ENCODE measurements at regions not wholly inside any gene's neighbourhood (a gene's known extent, or its start where the extent isn't known, plus 50 kb on each side); places are given as distances from the start of the nearest gene placed in this dataset.

DNA sequence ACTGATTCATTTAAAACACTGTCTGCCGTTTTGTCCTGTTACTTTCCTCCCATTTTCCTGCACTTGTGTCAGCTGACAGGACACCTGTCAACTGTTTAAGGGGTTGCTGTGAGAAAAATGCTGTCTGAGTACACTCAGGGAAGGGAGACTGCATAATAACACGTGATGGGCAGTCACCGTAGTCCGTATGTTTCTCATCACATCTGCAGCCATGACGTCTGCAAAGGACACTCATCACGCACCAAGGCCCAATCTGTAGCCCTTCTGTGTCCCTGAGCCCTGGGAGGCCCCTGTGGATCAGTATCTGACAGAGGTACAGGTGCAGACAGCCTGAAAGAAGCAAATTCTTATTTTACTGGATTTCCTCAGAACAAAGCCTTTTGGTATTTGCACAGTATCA is 396.3 kb downstream of the YTHDC2 start:
- H3K36me3 Mint-ChIP-seq, result no peaks in the 10 kb centered on the region
- no peak overlapping the region for H3K27ac Mint-ChIP-seq
- no peak for ATAC-seq
- H3K4me3 Mint-ChIP-seq, result no peak overlapping the region
- CTCF ChIA-PET, result no interaction called here
- H3K27me3 Mint-ChIP-seq, result no peaks in the 10 kb centered on the region
- no peak for DNase-seq
- H3K9me3 Mint-ChIP-seq (ENCODE audit: low read depth), result no peaks in the 10 kb centered on the region
- H3K4me1 Mint-ChIP-seq, result no peaks in the 10 kb centered on the region

DNA sequence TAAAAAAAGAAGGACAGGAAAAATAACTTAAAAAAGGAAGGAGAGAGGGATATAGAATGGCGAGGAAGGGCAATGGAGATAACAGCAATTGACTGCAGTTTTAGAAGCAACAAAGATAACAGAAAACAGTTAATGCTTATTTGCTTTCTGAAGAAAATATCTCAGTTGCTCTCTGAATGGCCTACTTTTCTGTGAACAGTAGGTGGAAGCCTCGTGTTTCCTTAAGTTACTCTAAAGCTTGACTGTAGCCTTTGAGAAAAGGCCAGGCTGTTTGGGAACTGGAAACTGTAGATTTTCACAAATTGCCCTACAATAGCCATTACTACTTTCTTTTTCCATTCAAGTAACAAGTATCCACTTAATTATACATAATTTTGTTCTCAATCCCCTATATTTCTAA is 404.5 kb downstream of the YTHDC2 start:
- CTCF ChIA-PET, result interaction anchor here (0.7 kb wide), 1 partner anchor 19 kb away, joined by 4 read pairs; no protein-coding TSS in a partner anchor
- H3K27ac Mint-ChIP-seq, result no peak overlapping the region
- H3K4me1 Mint-ChIP-seq, result no peaks in the 10 kb centered on the region
- no peak for ATAC-seq
- H3K36me3 Mint-ChIP-seq, result no peaks in the 10 kb centered on the region
- DNase-seq, result no peak
- H3K4me3 Mint-ChIP-seq, result no peak overlapping the region
- H3K27me3 Mint-ChIP-seq, result no peaks in the 10 kb centered on the region
- H3K9me3 Mint-ChIP-seq (ENCODE audit: low read depth), result peaks cover 2% of the 10 kb centered on the region

DNA sequence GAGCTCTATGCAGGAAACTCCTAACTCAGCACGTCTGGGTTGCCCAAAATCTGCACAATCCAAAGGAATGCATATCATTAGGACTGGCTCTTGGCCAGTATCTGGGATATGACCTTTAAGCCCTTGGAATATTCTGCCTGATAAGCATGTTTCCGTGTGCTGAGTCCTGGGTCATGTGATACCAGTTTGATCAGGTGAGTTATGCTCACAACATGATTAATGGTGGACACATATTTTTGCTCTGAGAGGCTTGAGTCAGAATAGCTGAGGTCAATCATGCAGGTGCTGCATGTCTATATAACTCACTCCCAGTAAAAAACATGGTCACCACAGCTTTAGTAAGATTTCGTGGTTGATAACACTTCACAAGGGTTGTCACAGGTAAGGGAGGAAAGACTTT is 408.8 kb downstream of the YTHDC2 start:
- H3K27me3 Mint-ChIP-seq, result no peaks in the 10 kb centered on the region
- no peak overlapping the region for H3K4me3 Mint-ChIP-seq
- peaks cover 2% of the 10 kb centered on the region for H3K9me3 Mint-ChIP-seq (ENCODE audit: low read depth)
- H3K27ac Mint-ChIP-seq, result no peak overlapping the region
- ATAC-seq, result no peak
- CTCF ChIA-PET, result no interaction called here
- no peak for DNase-seq
- H3K36me3 Mint-ChIP-seq, result no peaks in the 10 kb centered on the region
- no peaks in the 10 kb centered on the region for H3K4me1 Mint-ChIP-seq

- DNase-seq (no peak), ATAC-seq (no peak)
- Mint-ChIP-seq H3K4me3 (no peak overlapping the region), H3K4me1 (no peaks in the 10 kb centered on the region), H3K27me3 (no peaks in the 10 kb centered on the region), H3K36me3 (no peaks in the 10 kb centered on the region), H3K27ac (no peak overlapping the region), H3K9me3 (ENCODE audit: low read depth) (no peaks in the 10 kb centered on the region)
- CTCF ChIA-PET, result no interaction called here
Measured at GRCh38 chr5:113935453-113935852, 422.0 kb downstream of the YTHDC2 start.

DNA sequence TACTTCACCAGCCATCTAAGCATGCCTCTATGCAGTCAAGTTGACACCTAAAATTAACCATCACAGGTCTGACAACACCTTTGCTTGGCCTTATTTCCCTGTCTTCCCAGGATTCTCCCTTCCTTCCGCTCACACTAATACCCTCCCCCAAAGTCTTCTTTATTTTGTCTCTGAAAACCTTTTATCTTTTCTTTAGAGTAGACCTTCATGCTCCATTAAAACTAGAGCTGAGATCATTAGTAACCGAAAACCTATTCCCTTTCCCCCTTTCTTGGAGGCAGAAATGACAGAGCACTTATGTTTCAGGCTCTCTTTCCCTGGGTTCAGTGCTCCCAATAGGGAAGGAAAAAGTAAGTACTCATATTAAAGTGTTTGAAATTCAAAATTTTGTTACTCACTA is 423.8 kb downstream of the YTHDC2 start:
- no peaks in the 10 kb centered on the region for H3K4me1 Mint-ChIP-seq
- no peaks in the 10 kb centered on the region for H3K9me3 Mint-ChIP-seq (ENCODE audit: low read depth)
- H3K27ac Mint-ChIP-seq, result no peak overlapping the region
- CTCF ChIA-PET, result interaction anchor here (0.6 kb wide), 1 partner anchor 20 kb away, joined by 4 read pairs; no protein-coding TSS in a partner anchor
- H3K27me3 Mint-ChIP-seq, result no peaks in the 10 kb centered on the region
- H3K4me3 Mint-ChIP-seq, result no peak overlapping the region
- DNase-seq (no peak), ATAC-seq (no peak)
- H3K36me3 Mint-ChIP-seq, result no peaks in the 10 kb centered on the region

GRCh38 chr5:113939988-113940387 is 421.9 kb upstream of the KCNN2 start:
- ATAC-seq (no peak), DNase-seq (no peak)
- Mint-ChIP-seq H3K4me3 (no peak overlapping the region), H3K36me3 (no peaks in the 10 kb centered on the region), H3K4me1 (no peaks in the 10 kb centered on the region), H3K27me3 (no peaks in the 10 kb centered on the region), H3K27ac (no peak overlapping the region), H3K9me3 (ENCODE audit: low read depth) (no peaks in the 10 kb centered on the region)
- CTCF ChIA-PET, result no interaction called here

DNA sequence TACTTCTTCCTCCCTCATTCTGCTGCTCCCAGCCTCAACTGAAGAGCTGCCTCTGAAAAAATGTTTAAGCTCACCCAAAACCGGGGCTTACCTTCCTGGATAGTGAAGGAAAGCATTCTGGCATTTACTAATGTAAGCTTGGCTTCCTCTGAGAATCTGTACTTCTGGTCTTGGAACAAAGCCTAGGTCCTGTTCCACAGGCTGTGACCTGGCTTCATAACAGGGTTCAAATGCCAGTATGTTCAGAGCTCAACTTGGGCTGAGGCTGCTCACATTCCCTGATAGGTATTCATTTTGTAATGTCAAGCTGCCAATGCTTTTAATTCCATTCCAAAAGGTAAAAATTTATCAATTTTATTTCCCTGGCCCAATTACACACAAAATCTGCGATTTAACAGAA is 411.7 kb upstream of the KCNN2 start:
- no peak for DNase-seq
- Mint-ChIP-seq H3K4me1 (no peaks in the 10 kb centered on the region), H3K27me3 (no peaks in the 10 kb centered on the region), H3K9me3 (ENCODE audit: low read depth) (peaks cover 9% of the 10 kb centered on the region), H3K27ac (no peak overlapping the region), H3K36me3 (no peaks in the 10 kb centered on the region), H3K4me3 (no peak overlapping the region)
- CTCF ChIA-PET, result no interaction called here
- no peak for ATAC-seq

- H3K27me3 Mint-ChIP-seq, result no peaks in the 10 kb centered on the region
- H3K4me1 Mint-ChIP-seq, result no peaks in the 10 kb centered on the region
- DNase-seq (no peak), ATAC-seq (no peak)
- no peaks in the 10 kb centered on the region for H3K36me3 Mint-ChIP-seq
- no peak overlapping the region for H3K27ac Mint-ChIP-seq
- CTCF ChIA-PET, result no interaction called here
- peaks cover 7% of the 10 kb centered on the region for H3K9me3 Mint-ChIP-seq (ENCODE audit: low read depth)
- no peak overlapping the region for H3K4me3 Mint-ChIP-seq
Measured at GRCh38 chr5:113965225-113965624, 396.6 kb upstream of the KCNN2 start.

DNA sequence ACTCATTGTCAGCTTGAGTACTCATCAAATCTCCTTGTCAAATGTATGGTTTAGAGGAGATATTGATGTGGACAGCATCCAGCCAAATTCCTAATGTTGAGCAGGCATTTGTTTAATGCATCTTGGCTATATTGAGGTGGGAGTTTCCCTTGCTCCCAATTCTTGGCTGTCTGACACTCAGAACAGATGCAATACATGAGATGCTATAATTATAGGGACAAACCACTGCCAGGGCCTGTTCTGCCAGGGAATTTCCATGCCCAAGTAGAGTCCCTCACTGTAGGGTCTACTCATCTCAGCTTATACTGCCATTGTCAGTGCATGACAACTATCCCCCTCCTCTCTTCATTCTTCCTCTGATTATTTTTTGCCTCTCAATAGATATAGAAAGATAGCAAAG is 392.0 kb upstream of the KCNN2 start:
- no peak overlapping the region for H3K4me3 Mint-ChIP-seq
- H3K36me3 Mint-ChIP-seq, result no peaks in the 10 kb centered on the region
- H3K27ac Mint-ChIP-seq, result no peak overlapping the region
- H3K9me3 Mint-ChIP-seq (ENCODE audit: low read depth), result peaks cover 2% of the 10 kb centered on the region
- DNase-seq, result no peak
- H3K4me1 Mint-ChIP-seq, result no peaks in the 10 kb centered on the region
- H3K27me3 Mint-ChIP-seq, result no peaks in the 10 kb centered on the region
- CTCF ChIA-PET, result no interaction called here
- ATAC-seq, result no peak

- Mint-ChIP-seq H3K36me3 (no peaks in the 10 kb centered on the region), H3K4me3 (no peak overlapping the region), H3K9me3 (ENCODE audit: low read depth) (peaks cover 2% of the 10 kb centered on the region), H3K27me3 (no peaks in the 10 kb centered on the region), H3K4me1 (no peaks in the 10 kb centered on the region), H3K27ac (no peak overlapping the region)
- CTCF ChIA-PET, result no interaction called here
- ATAC-seq, result no peak
- DNase-seq, result no peak
Measured at GRCh38 chr5:113971454-113971853, 390.4 kb upstream of the KCNN2 start.

- H3K9me3 Mint-ChIP-seq (ENCODE audit: low read depth), result no peaks in the 10 kb centered on the region
- CTCF ChIA-PET, result interaction anchor here (0.6 kb wide), 1 partner anchor 132 kb away, joined by 4 read pairs; no protein-coding TSS in a partner anchor
- no peaks in the 10 kb centered on the region for H3K36me3 Mint-ChIP-seq
- no peaks in the 10 kb centered on the region for H3K27me3 Mint-ChIP-seq
- no peak overlapping the region for H3K27ac Mint-ChIP-seq
- no peak overlapping the region for H3K4me3 Mint-ChIP-seq
- DNase-seq, result no peak
- H3K4me1 Mint-ChIP-seq, result no peaks in the 10 kb centered on the region
- no peak for ATAC-seq
Measured at GRCh38 chr5:113974976-113975375, 386.9 kb upstream of the KCNN2 start.

DNA sequence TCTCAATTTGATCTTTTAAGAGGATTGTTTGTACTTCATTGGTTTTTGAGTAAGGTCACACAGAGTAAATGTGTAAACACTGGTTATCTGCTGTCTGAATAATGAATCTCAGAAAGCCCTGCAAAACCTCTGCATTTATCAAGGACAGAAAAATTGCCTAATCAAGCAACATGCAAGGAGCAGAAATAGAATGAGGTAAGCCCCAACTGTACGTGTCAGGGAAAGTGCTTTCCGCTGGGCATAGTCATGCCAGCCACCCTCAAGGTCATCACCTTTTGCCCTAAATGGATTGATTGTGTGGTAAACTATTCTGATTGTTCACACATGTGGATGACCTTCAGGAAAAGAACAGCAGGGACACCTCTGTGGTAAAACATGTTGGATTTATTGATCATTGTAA is 376.9 kb upstream of the KCNN2 start:
- no peaks in the 10 kb centered on the region for H3K27me3 Mint-ChIP-seq
- H3K9me3 Mint-ChIP-seq (ENCODE audit: low read depth), result no peaks in the 10 kb centered on the region
- no peak overlapping the region for H3K27ac Mint-ChIP-seq
- CTCF ChIA-PET, result no interaction called here
- H3K4me3 Mint-ChIP-seq, result no peak overlapping the region
- no peak for DNase-seq
- no peaks in the 10 kb centered on the region for H3K4me1 Mint-ChIP-seq
- no peak for ATAC-seq
- H3K36me3 Mint-ChIP-seq, result no peaks in the 10 kb centered on the region

- no peak overlapping the region for H3K27ac Mint-ChIP-seq
- H3K9me3 Mint-ChIP-seq (ENCODE audit: low read depth), result no peaks in the 10 kb centered on the region
- no peak overlapping the region for H3K4me3 Mint-ChIP-seq
- CTCF ChIA-PET, result no interaction called here
- ATAC-seq (no peak), DNase-seq (no peak)
- no peaks in the 10 kb centered on the region for H3K27me3 Mint-ChIP-seq
- H3K4me1 Mint-ChIP-seq, result no peaks in the 10 kb centered on the region
- no peaks in the 10 kb centered on the region for H3K36me3 Mint-ChIP-seq
Measured at GRCh38 chr5:113985505-113985904, 376.4 kb upstream of the KCNN2 start.

- no peak for ATAC-seq
- H3K27ac Mint-ChIP-seq, result no peak overlapping the region
- H3K36me3 Mint-ChIP-seq, result no peaks in the 10 kb centered on the region
Measured at GRCh38 chr5:113989278-113989912, 372.5 kb upstream of the KCNN2 start.

DNA sequence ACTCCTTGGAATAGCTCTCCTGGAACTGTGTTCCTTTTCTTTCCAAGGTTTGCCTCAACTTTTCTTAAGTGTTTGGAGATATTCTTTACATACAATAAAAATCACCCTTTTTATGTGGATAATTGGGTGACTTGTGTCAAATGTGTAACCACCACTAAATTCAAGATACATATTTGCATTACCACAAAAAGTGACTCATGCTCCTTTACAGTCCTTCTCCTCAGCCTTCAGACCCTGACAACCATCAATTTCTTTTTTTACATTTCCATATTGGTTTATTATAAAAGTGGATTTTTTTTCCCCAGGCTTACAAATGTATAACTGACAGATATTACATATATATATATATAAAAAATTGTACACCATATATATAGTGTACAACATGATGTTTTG is 372.0 kb upstream of the KCNN2 start:
- CTCF ChIA-PET, result no interaction called here
- H3K9me3 Mint-ChIP-seq (ENCODE audit: low read depth), result no peaks in the 10 kb centered on the region
- no peaks in the 10 kb centered on the region for H3K27me3 Mint-ChIP-seq
- ATAC-seq (no peak), DNase-seq (no peak)
- no peaks in the 10 kb centered on the region for H3K36me3 Mint-ChIP-seq
- H3K27ac Mint-ChIP-seq, result no peak overlapping the region
- H3K4me3 Mint-ChIP-seq, result no peak overlapping the region
- H3K4me1 Mint-ChIP-seq, result no peaks in the 10 kb centered on the region

More at GRCh38 chr5:113989278-113989912, 372.5 kb upstream of the KCNN2 start:
- DNase-seq, result no peak
- CTCF ChIA-PET, result no interaction called here
- H3K9me3 Mint-ChIP-seq (ENCODE audit: low read depth), result no peaks in the 10 kb centered on the region
- no peaks in the 10 kb centered on the region for H3K27me3 Mint-ChIP-seq
- no peaks in the 10 kb centered on the region for H3K4me1 Mint-ChIP-seq
- H3K4me3 Mint-ChIP-seq, result no peak overlapping the region
